NCI-H460 (cell line): ENCODE measurements at regions not wholly inside any gene's neighbourhood (a gene's known extent, or its start where the extent isn't known, plus 50 kb on each side); places are given as distances from the start of the nearest gene placed in this dataset.

Experiments used
- DNase-seq: peaks from one replicate; pipeline ENCODE4 v3.0.0-alpha.2; 2016; ENCODE audit warnings: low read depth; ENCODE audit errors: extremely low read depth

DNA sequence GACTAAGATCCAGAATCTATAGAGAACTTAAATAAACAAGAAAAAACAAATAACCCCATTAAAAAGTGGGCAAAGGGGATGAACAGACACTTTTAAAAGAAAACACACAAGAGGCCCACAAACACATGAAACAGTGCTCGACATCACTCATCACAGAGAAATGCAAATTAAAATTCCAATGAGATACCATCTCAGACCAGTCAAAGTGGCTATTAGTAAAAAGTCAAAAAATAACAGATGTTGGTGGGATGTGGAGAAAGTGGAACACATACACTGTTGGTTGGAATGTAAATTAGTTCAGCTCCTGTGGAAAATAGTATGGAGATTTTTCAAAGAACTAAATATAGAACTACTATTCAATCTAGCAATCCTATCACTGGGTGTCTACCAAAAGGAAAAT, 143.1 kb downstream of the IFI44 start:
- no peak for DNase-seq

DNA sequence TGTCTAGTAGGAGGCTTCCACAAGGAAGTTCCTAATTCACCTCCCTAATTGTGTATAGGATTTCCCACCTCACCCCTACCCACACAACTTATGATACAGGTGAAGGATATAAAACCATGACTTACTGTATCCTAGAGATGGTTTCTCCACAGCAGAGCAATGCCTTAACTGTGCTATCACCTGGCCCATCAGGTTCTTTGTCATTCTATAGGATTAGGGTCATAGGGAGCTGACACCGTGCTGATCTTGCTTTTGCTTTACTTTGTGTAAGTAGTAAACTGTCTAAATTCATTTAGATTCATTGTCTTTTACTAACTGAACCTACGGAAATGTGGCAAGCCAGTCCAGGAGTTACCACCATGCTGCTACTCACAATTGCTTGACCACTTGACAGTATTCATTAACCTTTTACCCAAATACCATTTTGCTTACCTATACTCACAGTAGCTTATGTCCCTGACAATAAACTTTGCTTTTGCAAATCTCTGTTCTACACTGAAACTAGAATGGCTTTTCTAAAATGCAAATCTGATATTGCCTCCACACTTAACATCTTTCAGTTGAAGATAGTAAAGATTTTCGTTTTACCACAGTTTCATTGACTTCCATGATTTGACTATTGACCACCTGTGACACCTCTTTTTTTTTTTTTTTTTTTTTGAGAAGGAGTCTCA, 147.6 kb downstream of the IFI44 start:
- no peak for DNase-seq

DNA sequence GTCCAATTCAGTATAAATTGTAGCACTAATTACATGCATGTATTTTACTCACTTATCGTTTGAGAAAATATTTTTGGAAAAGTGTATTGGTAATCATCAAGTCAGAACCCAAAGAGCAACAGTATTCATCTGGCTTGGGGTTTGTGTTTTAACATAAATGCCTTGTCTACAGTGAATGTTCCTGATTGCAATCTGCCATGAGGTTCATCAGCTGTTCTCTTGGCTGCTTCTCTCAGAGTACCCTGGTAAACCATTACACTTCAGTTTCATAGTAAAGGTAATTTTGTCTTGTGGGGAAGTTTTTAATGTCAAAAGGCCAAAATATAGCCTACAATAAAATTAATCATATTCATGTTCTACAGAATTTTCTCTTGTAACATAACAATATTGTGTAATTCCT, 150.3 kb downstream of the IFI44 start:
- no peak for DNase-seq

DNA sequence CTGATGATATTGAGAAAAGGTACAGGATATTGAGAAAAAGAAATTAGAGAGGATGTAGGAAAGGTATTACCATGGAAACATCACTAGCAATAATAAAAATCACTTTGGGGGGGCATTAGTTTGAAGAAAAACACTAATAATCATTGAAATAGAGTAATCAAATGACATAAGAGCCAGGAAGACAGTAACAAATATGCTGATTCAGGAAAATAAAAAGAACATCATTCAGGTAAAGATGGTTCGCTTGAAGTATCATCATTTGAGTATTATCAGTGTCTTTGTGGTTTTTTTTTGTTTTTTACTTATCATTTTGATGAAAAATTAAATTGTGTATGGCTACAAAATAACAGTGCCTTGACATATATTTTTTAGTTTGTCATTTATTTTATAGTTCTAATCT, 164.5 kb downstream of the IFI44 start:
- DNase-seq = no peak

DNA sequence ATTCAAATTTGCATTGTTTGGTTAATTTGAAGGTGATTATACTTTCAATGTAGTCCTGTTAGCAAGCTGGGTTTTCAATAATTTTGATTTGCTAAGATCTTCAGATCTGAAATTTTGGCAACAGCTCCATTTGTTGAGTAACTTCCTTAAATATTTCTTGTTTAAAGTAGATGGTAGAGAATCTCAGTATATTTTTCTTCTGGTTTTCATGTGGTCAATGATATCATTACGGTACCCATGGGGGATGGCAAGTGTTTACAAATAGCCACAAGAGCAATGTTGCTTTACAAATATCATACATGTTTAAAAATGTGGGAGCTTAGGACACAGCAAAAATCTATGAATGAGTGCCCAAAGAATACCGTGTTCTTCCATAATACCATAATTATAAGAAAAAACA, 175.9 kb downstream of the IFI44 start:
- no peak for DNase-seq

DNA sequence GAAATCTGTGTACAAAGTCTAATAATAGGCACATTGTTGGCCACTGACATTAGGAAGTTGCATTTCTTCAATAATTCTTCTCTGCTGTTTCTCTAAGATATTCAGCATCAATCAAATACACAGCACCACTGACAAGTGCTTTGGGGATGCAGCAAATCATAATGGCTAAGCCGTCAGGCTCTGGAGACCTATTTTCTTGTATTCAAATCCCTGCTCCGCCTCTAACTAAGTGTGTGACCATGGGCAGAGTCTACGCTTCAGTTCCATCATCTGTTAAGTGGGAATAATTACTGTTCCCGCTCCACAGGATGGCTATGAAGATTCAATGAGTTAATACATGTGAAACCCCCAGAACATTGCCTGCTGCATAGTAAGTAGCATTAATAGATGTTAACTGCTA, 176.9 kb downstream of the ADGRL4 start:
- DNase-seq = no peak

DNA sequence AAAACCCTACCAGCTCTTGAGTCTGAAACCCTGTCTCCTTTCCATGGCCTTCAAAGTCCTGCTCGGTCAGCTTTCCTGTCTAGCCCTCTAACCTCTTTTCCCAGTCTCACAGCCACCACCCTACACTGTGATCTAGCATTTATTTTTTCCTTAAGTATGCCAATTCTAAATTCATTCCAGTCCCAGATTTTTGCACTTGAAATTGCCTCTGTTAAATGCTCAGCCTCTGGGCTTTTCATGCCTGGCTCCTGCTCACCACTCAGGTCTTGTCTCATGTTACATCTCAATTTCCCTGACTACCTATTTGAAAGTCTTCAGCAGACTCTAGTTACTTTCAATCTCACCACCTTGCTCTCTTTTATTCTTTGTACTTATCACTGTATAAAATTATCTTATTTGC, 176.2 kb downstream of the ADGRL4 start:
- no peak for DNase-seq

DNA sequence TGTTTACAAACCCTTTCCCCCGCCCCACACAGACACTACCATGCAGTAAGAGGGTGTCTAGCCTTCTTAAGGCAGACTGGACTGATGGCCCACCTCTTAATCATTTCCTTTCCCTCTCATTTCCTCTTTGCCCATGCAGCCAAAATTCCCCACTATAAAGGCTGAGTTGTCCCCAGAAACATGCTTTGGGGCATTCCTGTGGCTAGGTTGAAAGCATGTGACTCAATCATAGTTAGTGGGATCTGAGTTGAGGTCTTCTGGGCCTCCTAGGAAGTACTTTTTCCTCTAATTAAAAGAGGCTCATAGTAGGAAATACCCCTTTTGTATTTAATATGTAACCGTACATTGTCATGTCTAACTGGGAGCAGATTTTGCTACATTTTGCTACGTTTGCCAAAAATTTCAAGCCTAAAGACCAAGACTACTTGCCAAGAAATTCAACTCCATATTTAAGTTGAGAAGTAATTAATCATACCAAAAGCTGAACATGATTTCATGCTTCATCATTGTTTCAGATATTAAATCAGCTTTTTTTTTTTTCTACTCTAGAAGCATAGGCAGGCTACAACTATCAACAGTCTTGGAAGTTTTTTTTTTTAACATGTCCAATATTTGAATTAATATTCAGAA, 174.7 kb downstream of the ADGRL4 start:
- no peak for DNase-seq

DNA sequence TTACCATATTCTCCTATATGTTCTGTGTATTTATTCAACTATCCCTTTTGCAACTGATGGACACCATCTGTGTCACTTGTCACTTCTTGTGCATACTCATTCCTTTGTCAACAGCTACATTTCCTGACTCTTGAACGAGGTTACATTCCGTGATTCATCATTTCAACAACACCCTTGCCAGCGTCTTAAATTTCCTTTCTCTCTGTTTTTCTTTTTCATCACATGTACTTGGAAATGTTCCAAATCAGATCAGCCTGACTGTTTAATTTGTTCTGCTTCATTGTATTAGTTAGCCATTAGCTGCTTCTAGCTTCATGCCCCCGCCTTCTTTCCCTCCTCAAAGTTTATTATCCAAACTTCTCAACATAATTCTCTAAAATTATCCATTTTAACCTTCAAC, 173.0 kb downstream of the ADGRL4 start:
- peak; percentile 29 for DNase-seq

DNA sequence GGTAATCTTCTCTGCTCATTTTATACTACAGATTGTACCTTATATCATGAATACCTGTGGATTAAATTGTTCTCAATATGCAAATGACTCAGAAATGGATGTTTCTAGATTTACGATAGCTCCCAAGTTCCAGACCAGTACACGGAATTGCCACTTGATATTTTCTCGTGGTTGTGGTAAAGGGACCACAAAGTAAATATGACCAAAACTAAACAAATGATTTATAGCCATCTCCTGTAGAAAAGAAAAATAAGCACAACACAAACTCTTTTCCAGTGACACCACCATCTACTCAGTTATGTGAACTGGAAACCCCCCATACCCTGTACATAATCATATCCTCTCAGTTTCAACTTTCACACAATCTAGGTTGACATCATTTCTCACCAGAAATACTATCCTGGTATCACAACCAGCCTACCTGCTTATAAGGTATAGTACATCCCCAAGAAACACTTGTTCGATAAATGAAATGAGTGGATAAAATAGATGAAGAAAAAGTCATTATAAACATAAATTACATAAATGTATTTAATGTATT, 172.3 kb downstream of the ADGRL4 start:
- DNase-seq = no peak

DNA sequence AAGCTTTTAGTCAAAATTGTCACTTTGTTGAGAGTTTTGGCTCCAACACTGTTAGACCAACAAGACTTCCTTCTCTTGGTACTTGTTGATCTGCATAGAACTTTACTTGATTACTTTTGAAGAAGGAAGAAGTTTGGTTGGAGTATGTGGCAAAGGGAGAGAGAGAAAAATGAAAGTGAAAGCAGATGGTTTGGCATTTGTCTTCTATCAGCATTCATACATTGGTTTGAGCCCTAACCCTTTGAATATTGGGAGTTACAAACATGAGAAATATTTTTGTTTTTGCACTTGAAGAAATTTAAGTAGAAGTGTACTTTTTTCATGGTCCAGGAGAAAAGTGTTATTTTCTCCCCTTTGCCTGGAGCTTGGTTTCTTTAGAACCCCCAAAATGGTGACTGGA, 169.8 kb downstream of the ADGRL4 start:
- DNase-seq = no peak

DNA sequence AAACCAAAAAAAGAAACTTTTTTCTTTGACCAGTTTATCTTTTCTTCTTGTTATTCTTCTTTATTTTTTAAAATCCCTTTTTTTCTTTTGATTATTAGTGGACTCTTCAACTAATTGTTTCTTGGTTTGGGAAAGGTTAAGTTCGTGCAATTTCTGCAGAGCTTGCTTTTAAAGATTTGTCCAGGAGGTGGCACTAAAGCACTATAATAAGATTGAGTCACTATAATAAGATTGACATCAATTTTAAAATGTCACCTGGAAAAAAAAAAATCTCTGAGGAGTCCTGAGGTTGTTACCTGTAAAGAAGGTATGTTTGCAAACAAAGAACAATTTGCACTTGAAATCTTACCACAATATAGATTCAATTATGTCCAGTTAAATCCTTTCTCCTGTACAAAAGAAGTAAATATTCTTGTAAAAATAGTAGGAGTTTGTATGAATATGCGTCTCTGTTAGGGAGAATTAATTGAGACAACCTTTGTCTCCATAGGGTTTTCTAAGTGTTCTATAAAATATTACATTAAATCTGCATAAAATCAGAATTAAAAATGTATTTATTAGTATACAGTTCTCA, 166.7 kb downstream of the ADGRL4 start:
- peak; percentile 36 for DNase-seq
